Medulla oblongata (tissue), 1 donor: ENCODE measurements at regions not wholly inside any gene's neighbourhood (a gene's known extent, or its start where the extent isn't known, plus 50 kb on each side); places are given as distances from the start of the nearest gene placed in this dataset.
"Not testable (repeated sequence)": the region's sequence is repeated elsewhere in the genome, so short reads cannot be mapped to it uniquely, and the experiment has no call there.

Experiments used
- DNase-seq: peaks from one replicate; pipeline ENCODE4 v3.0.0-alpha.2; 2015; ENCODE audit errors: extremely low spot score

DNA sequence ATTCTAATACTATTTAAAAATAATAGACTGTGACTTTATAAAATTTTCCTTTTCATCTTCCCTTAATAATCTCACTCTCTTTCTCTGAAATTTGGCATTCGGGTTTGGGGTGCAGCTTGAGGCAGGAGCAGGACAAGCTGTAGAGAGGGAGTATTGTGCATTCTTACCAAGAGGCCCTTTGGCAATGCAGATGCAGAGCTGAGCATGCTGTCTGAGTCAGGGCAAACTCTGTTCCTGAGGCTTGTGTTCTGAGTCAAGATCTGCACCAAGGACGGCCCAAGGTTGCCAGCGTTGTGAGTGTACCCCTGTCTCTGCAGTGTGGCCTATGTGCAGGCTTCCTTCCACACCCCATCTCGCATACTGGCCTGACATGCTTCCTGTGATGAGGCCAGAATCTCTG, 343.8 kb upstream of the FRG2C start:
- DNase-seq, result no peak

DNA sequence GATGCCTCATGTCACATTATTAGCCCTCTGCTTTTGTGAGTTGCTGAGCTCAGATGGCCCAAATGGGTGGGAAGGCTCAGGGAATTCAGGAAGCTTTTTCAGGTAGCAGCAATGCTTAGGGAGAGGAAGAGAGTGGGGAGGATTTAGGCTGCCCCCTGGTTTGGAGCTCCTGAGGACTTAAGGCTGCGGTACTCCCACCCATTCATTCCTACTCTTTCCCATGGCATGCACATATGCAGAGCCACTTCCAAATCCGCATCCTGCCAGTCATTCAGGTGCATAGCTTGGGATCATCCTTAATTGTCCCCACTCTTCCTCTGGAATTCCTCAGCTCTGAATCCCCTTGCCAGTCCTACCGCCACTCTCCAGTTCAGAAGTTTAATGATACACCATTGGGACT, 343.1 kb upstream of the FRG2C start:
- no peak for DNase-seq

DNA sequence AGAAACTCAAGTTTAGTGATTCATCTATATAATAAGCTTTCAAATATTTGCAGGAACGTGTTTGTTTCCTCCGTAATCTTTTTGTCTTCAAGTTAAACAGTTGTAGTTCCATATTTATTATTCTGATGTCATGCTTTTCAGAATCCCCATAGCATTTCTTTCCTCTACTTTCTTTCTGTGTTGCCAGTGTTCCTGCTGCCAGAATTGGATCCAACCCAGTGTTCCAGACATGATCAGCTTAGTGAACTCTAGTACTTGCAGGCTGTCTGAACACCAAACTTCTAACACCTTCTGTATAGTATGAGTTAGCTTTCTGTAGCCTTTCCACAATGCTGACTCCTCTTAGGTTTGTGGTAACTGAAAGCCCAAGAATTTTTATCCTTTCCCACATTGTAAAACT, 340.2 kb upstream of the FRG2C start:
- peak; percentile 10 for DNase-seq

DNA sequence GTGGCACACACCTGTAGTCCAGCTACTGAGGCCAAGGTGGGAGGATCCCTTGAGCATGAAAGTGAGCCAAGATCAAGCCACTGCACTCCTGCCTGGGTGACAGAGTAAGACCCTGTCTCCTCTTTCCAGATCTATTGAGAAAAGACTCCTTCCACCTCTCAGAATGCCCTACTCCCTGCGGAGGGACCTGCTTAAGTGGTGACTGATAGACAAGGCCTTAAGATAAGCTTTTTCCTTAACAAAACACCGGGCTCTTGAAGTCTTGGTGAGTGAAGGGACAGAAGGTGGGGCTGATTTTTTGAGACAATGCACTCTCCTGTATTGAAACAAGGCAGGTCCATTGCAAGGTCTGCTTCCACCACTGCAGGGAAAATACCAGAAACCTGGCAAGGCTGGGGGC, 338.4 kb upstream of the FRG2C start:
- DNase-seq, result no peak

DNA sequence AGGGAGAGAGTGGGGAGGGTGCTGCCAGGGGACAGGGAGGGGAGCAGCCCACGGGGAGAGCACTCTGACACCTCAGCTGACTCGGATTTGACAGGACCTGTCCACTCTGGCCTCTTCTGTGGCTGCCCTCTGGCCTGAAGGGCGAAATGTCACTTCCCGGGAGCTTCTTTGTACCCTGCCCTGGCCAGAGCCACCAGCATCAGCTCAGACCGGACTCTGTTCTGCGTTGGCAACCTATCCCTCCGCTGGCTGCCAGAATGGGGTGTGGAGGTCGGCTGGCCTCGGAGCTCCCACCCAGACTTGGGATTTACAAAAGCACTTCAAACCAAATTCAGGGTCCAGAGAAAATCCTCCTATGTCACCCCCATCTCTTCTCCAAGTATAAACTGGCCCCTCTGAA, 336.7 kb upstream of the FRG2C start:
- no peak for DNase-seq

- DNase-seq, result peak; percentile 17
Observed at GRCh38 chr3:75329476-75330097, 334.5 kb upstream of the FRG2C start.

- not testable (repeated sequence) for DNase-seq
Observed at GRCh38 chr3:75330446-75330845, 333.7 kb upstream of the FRG2C start.

DNA sequence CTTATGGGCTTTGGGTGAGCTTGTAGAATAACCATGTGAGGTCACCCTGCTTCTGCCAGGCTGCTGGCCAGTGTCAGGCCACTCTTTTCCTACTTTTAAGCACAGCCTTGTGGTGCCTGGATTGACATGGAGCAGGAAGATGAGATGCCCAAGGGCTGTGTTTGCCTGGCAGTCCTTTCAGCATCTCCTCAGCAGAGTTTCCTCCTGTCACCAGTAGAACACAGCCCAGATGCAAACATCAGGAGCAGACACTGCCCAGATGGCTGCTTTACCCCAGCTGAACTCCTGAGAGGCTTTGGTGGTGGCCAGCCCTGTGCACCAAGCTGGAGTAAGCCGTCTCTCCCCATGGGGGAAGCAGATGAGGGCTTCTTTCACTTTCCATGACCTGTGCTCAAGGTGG, 332.0 kb upstream of the FRG2C start:
- DNase-seq, result not testable (repeated sequence)

GRCh38 chr3:75332794-75333193, 331.3 kb upstream of the FRG2C start:
- DNase-seq, result no peak

DNA sequence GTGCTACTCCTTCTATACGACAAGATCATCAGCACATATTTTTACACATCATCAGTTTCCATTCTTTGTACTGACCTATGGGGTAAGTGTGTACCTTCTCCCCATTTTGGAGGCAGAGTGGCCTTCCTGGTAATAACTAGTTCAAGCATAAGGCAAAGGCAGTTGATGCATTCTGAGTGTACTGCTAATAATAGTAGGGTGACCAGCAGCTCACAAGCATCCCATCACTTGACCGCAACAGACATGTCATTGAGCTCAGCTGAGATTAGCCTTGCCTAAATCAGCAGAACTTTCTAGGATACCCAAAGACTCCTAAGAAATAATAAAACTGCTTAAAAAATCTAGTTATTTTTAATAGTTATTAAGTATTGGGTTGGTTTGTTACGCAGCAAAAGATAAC, 329.8 kb upstream of the FRG2C start:
- no peak for DNase-seq

DNA sequence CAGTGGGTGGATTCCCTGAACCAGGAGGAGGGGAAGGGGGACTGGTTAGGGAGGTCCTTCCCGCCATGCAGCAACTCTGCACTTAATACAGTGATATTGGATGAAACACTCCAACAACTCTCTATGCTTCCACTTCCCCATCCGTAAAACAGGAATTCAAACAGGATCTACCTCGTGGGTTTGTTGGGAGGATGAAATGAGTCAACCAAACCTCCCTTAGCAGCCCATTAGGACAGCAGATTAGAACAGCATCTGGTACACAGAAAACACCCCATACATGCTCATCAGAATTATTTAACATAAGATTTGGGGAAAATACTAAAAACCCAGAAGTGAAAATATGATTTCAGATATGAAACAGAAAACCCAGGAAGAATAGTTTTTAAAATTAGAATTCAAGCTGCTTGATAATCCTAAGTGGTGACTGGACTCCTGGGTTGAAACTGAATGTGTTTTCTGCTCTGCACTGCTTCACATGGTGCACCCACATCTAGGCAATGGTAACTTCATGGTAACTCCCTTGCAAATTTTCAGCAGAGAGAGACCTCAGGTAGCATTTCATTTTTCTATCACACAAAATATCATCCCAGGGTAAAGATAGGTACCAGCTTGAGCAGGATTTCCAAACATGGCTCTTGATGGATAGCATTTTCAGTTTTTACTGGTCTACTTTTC, 326.8 kb upstream of the FRG2C start:
- no peak for DNase-seq

- DNase-seq, result no peak
Observed at GRCh38 chr3:75338342-75338741, 325.8 kb upstream of the FRG2C start.

- no peak for DNase-seq
Observed at GRCh38 chr3:75341324-75342067, 322.6 kb upstream of the FRG2C start.

GRCh38 chr3:75342425-75342824, 321.7 kb upstream of the FRG2C start:
- DNase-seq, result no peak

DNA sequence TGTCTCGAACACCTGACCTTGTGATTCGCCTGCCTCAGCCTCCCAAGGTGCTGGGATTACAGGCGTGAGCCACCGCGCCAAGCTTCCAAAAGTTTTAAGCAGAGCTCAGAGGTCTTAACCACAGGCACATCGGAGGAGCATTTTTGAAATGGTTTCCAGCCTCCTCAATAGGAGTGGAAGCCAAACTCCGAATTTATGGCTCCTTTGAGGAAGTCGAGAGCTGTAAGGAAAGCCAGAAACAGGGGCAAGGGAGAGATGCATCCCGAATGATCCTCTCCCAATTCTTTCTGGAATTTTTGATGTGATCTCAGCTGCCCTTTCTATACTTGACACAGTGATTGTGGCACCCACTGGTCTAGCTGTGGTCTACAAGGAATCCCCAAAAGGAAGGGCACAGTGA, 313.6 kb upstream of the FRG2C start:
- not testable (repeated sequence) for DNase-seq

GRCh38 chr3:75362086-75362784, 301.9 kb upstream of the FRG2C start:
- not testable (repeated sequence) for DNase-seq

GRCh38 chr3:75372964-75373363, 291.2 kb upstream of the FRG2C start:
- DNase-seq, result not testable (repeated sequence)

DNA sequence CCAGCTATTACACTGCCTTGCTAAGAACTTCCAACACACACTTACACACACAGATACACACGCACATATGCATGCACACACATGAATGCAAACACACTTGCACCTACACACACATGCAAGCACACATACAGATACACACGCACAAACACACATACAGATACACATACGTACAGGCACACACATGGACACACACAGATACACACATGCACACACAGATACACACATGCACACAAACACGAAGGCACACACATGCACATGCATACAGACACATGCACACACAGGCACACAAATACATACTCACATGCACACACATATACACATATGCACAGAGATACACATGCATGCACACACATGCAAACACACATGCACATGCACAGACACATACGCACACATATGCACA, 284.3 kb upstream of the FRG2C start:
- not testable (repeated sequence) for DNase-seq

DNA sequence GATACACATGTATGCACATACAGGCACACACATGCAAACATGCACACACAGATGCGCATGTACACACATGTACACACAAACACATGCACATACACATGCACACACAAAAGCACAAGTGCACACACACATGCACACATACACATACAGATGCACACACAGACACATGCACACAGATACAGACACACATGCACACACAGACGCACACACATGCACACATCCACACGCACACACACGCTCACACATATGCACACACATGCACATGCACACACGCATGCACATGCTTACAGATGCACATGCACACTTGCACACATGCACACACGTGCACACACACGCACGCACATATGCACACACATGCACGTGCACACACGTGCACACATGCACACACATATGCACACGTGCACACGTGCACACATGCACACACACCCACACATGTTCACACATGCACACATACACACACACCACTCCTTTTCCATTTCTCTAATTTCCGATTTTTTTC, 283.8 kb upstream of the FRG2C start:
- no peak for DNase-seq

DNA sequence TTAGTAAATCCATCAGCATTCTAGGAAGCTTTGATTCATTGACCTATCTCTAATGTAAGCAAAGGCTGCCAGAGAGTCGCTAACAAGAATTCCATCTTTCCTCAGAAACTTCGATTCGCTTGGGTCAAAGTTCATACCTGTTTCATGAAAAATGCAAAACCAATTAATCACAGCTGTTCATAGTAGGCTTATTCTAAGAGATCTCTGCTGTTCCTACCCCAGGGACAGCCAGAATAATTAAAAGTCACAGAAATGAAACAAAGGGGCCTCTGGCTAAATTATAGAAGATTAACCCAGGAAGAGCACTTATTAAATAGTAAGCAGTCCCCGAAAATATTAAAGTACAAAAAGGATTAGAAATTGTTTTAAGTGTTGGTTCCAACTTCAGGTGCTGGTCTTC, 280.1 kb upstream of the FRG2C start:
- not testable (repeated sequence) for DNase-seq

GRCh38 chr3:75388486-75389124, 275.5 kb upstream of the FRG2C start:
- not testable (repeated sequence) for DNase-seq

DNA sequence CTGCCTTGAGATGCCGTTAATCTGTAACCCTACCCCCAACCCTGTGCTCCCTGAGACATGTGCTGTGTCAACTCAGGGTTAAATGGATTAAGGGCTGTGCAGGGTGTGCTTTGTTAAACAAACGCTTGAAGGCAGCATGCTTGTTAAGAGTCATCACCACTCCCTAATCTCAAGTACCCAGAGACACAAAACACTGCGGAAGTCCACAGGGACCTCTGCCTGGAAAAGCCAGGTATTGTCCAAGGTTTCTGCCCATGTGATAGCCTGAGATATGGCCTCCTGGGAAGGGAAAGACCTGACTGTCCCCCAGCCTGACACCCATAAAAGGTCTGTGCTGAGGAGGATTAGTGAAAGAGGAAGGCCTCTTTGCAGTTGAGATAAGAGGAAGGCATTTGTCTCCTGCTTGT, 270.8 kb upstream of the FRG2C start:
- not testable (repeated sequence) for DNase-seq
